HCT116 (cell line): ENCODE measurements at regions not wholly inside any gene's neighbourhood (a gene's known extent, or its start where the extent isn't known, plus 50 kb on each side); places are given as distances from the start of the nearest gene placed in this dataset.
"Not testable (repeated sequence)": the region's sequence is repeated elsewhere in the genome, so short reads cannot be mapped to it uniquely, and the experiment has no call there.

Experiments used
- ATAC-seq: fragments of 200-7000 bp; cut with Tn5 transposase; 2 replicates; pipeline ENCODE4 v1.9.1; 2020; ENCODE audit warnings: mild to moderate bottlenecking, moderate library complexity
- BruUV-seq: library from RNA; stranded (reverse); fragments of 400-500 nt; replicated peaks from 2 replicates; lab custom pipeline; 2021; lab: Mats Ljungman, UMichigan
- CTCF ChIA-PET: fragments of 300-600 bp; sonication (Branson Sonifier 250); formaldehyde crosslinking; loops from one replicate; lab custom pipeline; 2021; ENCODE audit warnings: antibody characterized with exemption; lab: Charles Lee
- POLR2A ChIA-PET: fragments of 300-600, 350-600 bp; sonication (Branson Sonifier 250); formaldehyde crosslinking; loops from one replicate; lab custom pipeline; 2021; ENCODE audit warnings: antibody characterized with exemption; lab: Charles Lee
- RAD21 ChIA-PET, 2 experiments: fragments of 300-600 bp; sonication (Branson Sonifier 250); formaldehyde crosslinking; loops; one replicate each; lab custom pipeline; 2023; ENCODE audit warnings: low total read pairs in 2 of 2; ENCODE audit not compliant: uncharacterized antibody in 2 of 2, unreplicated experiment in 2 of 2, low non-redundant PET in 1 of 2; lab: Charles Lee
- DNase-seq: peaks from one replicate; pipeline ENCODE4 v3.0.0-alpha.2; 2010; ENCODE audit warnings: low read depth, low spot score
- H2AFZ ChIP-seq: fragments of 200-600 bp; shearing (Covaris generic), sonication (generic); 2 replicates; pipeline ENCODE4 v1.6.1; 2017; ENCODE audit warnings: low read depth, mixed run types, mixed read lengths, antibody characterized with exemption, low read length; ENCODE audit not compliant: poor library complexity, severe bottlenecking
- H3K27ac ChIP-seq: 2 replicates; pipeline ENCODE4 v1.5.1; 2012; ENCODE audit warnings: low read depth, low read length
- H3K27me3 ChIP-seq: fragments of 200-600 bp; sonication (generic); 2 replicates; pipeline ENCODE4 v1.6.1; 2016; ENCODE audit warnings: mixed run types, low read length, mixed read lengths; ENCODE audit not compliant: insufficient read depth
- H3K36me3 ChIP-seq, 2 experiments: fragments of 200-500 bp in 1 of 2; fragments of 200-600 bp in 1 of 2; sonication (Bioruptor generic) in 1 of 2; sonication (generic) in 1 of 2; 2 replicates each; pipeline versions ENCODE4 v1.5.1 to v1.6.1; 2014 to 2016; ENCODE audit warnings: low read length in 2 of 2, inconsistent platforms in 1 of 2, mixed read lengths in 1 of 2, mixed run types in 1 of 2; ENCODE audit not compliant: insufficient read depth in 2 of 2, control insufficient read depth in 1 of 2
- H3K4me1 ChIP-seq, 2 experiments: fragments of 200-600 bp in 1 of 2; sonication (generic) in 1 of 2; 2 replicates each; pipeline versions ENCODE4 v1.5.1 to v1.6.1; 2012 to 2017; ENCODE audit warnings: low read length in 2 of 2, inconsistent platforms in 1 of 2, mild to moderate bottlenecking in 1 of 2, mixed read lengths in 1 of 2, mixed run types in 1 of 2, moderate library complexity in 1 of 2; ENCODE audit not compliant: insufficient read depth in 2 of 2, control insufficient read depth in 1 of 2
- H3K4me2 ChIP-seq: fragments of 200-600 bp; sonication (generic); 2 replicates; pipeline ENCODE4 v1.6.1; 2017; ENCODE audit warnings: mixed run types, low read length, mixed read lengths
- H3K4me3 ChIP-seq, 2 experiments: fragments of 200-600 bp in 1 of 2; sonication (generic) in 1 of 2; replicated peaks in 1 of 2; 2 replicates each; pipeline ENCODE4 v1.5.1; 2011 to 2016; ENCODE audit warnings: low read length in 2 of 2, control low read depth in 1 of 2, low read depth in 1 of 2, mild to moderate bottlenecking in 1 of 2, mixed read lengths in 1 of 2, mixed run types in 1 of 2
- H3K79me2 ChIP-seq: fragments of 200-600 bp; sonication (generic); 2 replicates; pipeline ENCODE4 v1.6.1; 2017; ENCODE audit warnings: mild to moderate bottlenecking, mixed run types, low read length, moderate library complexity, mixed read lengths; ENCODE audit not compliant: insufficient read depth
- H3K9ac ChIP-seq: fragments of 200-600 bp; sonication (generic); 2 replicates; pipeline ENCODE4 v1.6.1; 2016; ENCODE audit warnings: low read length, mixed read lengths
- H3K9me2 ChIP-seq: fragments of 200-600 bp; sonication (generic), shearing (Covaris generic); 2 replicates; pipeline ENCODE4 v1.6.1; 2017; ENCODE audit warnings: mixed run types, mild to moderate bottlenecking, moderate library complexity; ENCODE audit not compliant: insufficient read depth
- H3K9me3 ChIP-seq, 2 experiments: fragments of 200-500 bp in 1 of 2; fragments of 200-600 bp in 1 of 2; sonication (Bioruptor generic) in 1 of 2; sonication (generic) in 1 of 2; 2 replicates each; pipeline ENCODE4 v1.6.1; 2014 to 2017; ENCODE audit warnings: low read length in 2 of 2, mixed read lengths in 2 of 2, inconsistent platforms in 1 of 2, low read depth in 1 of 2, mild to moderate bottlenecking in 1 of 2, mixed run types in 1 of 2, moderate library complexity in 1 of 2; ENCODE audit not compliant: control insufficient read depth in 1 of 2, insufficient read depth in 1 of 2
- H4K20me1 ChIP-seq: fragments of 200-600 bp; sonication (generic), shearing (Covaris generic); 2 replicates; pipeline ENCODE4 v1.6.1; 2017; ENCODE audit warnings: mixed run types, mild to moderate bottlenecking, moderate library complexity; ENCODE audit not compliant: insufficient read depth
- EGR1 ChIP-seq: IDR thresholded peaks from 2 replicates; pipeline ENCODE4 v1.6.1; 2012; ENCODE audit warnings: low read depth
- EZH2 ChIP-seq: fragments of 200-600 bp; sonication (generic); IDR thresholded peaks from 2 replicates; pipeline ENCODE4 v1.6.1; 2017; ENCODE audit warnings: antibody characterized with exemption, mixed run types
- JUND ChIP-seq: IDR thresholded peaks from 2 replicates; pipeline ENCODE4 v1.6.1; 2012
- RAD21 ChIP-seq: IDR thresholded peaks from 2 replicates; pipeline ENCODE4 v1.6.1; 2012; ENCODE audit warnings: low read depth, mild to moderate bottlenecking
- SIN3A ChIP-seq: IDR thresholded peaks from 2 replicates; pipeline ENCODE4 v1.6.1; 2012; ENCODE audit warnings: low read depth
- SRF ChIP-seq: IDR thresholded peaks from 2 replicates; pipeline ENCODE4 v1.6.1; 2012; ENCODE audit warnings: low read depth
- intact Hi-C: fragments of 100-400 bp; cut with micrococcal nuclease; formaldehyde crosslinking; loops from 2 replicates; pipeline ENCODE4 v1.10.0; 2022

DNA sequence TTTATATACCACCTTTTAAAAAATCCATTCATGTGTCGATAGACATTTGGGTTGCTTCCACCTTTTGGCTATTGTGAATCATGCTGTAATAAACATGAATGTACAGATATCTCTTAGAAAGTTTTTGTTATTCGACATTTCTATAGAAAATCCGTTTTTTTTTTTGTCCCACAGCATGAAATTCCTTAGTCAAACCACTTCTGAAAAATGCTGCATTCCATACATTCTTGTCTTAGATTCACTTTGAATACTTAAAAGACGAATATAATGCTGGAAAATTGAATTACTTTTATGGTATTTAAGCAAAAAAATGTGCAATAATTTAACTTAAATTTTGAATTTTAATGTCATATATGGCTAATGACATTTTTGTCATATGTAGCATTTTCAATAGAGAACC lies 1345.5 kb downstream of the TECRL start:
- Histone ChIP-seq H3K4me1 (no peaks in the 10 kb centered on the region), H3K27me3 (no peaks in the 10 kb centered on the region), H3K9me2 (no peaks in the 10 kb centered on the region), H2AFZ (no peak overlapping the region), H3K4me3 (no peak overlapping the region), H4K20me1 (no peaks in the 10 kb centered on the region), H3K4me2 (no peak overlapping the region), H3K27ac (no peak overlapping the region), H3K79me2 (no peaks in the 10 kb centered on the region), H3K9ac (no peak overlapping the region), H3K36me3 (no peaks in the 10 kb centered on the region), H3K9me3 (peaks cover 7 to 9% of the 10 kb centered on the region in 2 experiments; a peak in 3 of 4 replicates)
- intact Hi-C loops, result no loop called here
- ChIA-PET CTCF (no interaction called here), POLR2A (no interaction called here), RAD21 (no interaction called here)
- no peak for DNase-seq
- TF ChIP-seq EZH2, result no peak
- no peak for TF ChIP-seq EGR1
- TF ChIP-seq JUND, result no peak
- no peak for TF ChIP-seq RAD21
- no peak for TF ChIP-seq SIN3A
- no peak for TF ChIP-seq SRF
- BruUV-seq, result no TSS peak
- ATAC-seq, result no peak

DNA sequence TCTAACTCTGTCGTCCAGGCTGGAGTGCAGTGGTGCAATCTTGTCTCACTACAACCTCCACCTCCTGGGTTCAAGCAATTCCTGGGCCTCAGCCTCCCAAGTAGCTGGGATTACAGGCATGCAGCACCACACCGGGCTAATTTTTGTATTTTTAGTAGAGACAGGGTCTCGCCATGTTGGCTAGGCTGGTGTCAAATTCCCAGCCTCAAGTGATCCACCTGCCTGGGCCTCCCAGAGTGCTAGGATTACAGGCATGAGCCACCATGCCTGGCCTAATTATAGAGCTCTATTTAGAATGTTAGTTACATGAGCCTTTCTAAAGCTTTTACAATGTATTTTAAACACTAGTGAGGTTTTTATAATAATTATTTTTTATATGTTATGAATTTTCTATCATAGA lies 1346.4 kb downstream of the TECRL start:
- H3K27ac ChIP-seq, H3K79me2 ChIP-seq, H3K36me3 ChIP-seq, H3K4me2 ChIP-seq, H3K9ac ChIP-seq, ATAC-seq, POLR2A ChIA-PET, H3K9me2 ChIP-seq, H3K4me1 ChIP-seq, H3K4me3 ChIP-seq, H3K9me3 ChIP-seq, H3K27me3 ChIP-seq, intact Hi-C loops, RAD21 ChIA-PET, BruUV-seq, DNase-seq, H2AFZ ChIP-seq, CTCF ChIA-PET, H4K20me1 ChIP-seq: not testable (repeated sequence)
